ENCODE measurements at regions not wholly inside any gene's neighbourhood (a gene's known extent, or its start where the extent isn't known, plus 50 kb on each side); places are given as distances from the start of the nearest gene placed in this dataset.

DNA sequence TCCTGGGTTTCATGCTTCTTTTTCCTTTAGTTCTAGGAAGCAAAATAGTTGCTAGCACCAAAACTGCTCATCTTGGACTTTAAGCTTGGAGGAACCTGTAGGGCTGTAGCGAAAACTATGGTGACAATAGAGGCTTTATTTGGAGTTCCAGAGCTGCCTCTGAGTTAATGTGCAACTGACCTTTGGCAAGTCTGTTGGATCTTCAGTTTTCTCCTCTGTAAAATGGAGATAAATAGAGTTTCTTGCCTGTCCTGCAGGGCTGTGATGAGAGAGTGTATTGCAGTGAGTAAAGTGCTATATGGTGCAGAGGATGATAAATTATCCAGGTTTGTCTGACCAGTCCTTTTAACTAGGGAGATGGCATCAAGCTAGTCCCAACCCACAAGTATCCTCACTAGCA is 417.0 kb downstream of the MAN2A1 start:
- TF ChIP-seq, protein P1, sequence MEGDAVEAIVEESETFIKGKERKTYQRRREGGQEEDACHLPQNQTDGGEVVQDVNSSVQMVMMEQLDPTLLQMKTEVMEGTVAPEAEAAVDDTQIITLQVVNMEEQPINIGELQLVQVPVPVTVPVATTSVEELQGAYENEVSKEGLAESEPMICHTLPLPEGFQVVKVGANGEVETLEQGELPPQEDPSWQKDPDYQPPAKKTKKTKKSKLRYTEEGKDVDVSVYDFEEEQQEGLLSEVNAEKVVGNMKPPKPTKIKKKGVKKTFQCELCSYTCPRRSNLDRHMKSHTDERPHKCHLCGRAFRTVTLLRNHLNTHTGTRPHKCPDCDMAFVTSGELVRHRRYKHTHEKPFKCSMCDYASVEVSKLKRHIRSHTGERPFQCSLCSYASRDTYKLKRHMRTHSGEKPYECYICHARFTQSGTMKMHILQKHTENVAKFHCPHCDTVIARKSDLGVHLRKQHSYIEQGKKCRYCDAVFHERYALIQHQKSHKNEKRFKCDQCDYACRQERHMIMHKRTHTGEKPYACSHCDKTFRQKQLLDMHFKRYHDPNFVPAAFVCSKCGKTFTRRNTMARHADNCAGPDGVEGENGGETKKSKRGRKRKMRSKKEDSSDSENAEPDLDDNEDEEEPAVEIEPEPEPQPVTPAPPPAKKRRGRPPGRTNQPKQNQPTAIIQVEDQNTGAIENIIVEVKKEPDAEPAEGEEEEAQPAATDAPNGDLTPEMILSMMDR (IDR thresholded peaks at IDR 0.05): no peak
- no peak for TF ChIP-seq POLR2A (IDR thresholded peaks at IDR 0.05)

Data from adrenal gland (tissue), 5 donors.